ENCODE measurements at regions not wholly inside any gene's neighbourhood (a gene's known extent, or its start where the extent isn't known, plus 50 kb on each side); places are given as distances from the start of the nearest gene placed in this dataset.

GRCh38 chr6:135640449-135641111, 143.0 kb upstream of the AHI1 start:
- H3F3A ChIP-seq (ENCODE audit: insufficient read depth, low read length) = no peaks in the 10 kb centered on the region
- H3K36me3 ChIP-seq (replicated peaks; ENCODE audit: insufficient read depth, low read length) = no peaks in the 10 kb centered on the region
- H4K20me1 ChIP-seq (ENCODE audit: insufficient read depth, low read length) = no peaks in the 10 kb centered on the region
- TF ChIP-seq CTCF (IDR thresholded peaks at IDR 0.05; ENCODE audit: low read length) (no peak), EZH2 (optimal IDR thresholded peaks at IDR 0.05; ENCODE audit: low read depth, low read length) (no peak), EZH2phosphoT487 (IDR thresholded peaks at IDR 0.05; ENCODE audit: low read length) (no peak)
- no peak overlapping the region for H3K9ac ChIP-seq (ENCODE audit: low read length)
- no peaks in the 10 kb centered on the region for H3K79me2 ChIP-seq (ENCODE audit: low read length)
- no peak overlapping the region for H3K27ac ChIP-seq (ENCODE audit: low read length)
- no peaks in the 10 kb centered on the region for H3K4me1 ChIP-seq (ENCODE audit: low read length)
- H3K9me3 ChIP-seq (replicated peaks; ENCODE audit: insufficient read depth, low read length) = no peaks in the 10 kb centered on the region
- no peak overlapping the region for H3K4me3 ChIP-seq (ENCODE audit: low read length)
- H3K9me2 ChIP-seq (replicated peaks; ENCODE audit: insufficient read depth, low read length) = no peaks in the 10 kb centered on the region
- H3K27me3 ChIP-seq (replicated peaks; ENCODE audit: insufficient read depth, low read length) = no peaks in the 10 kb centered on the region
- H3K4me2 ChIP-seq (ENCODE audit: low read depth, low read length) = no peak overlapping the region
- no peak overlapping the region for H2AFZ ChIP-seq (ENCODE audit: low read length)
- no peak for DNase-seq

GRCh38 chr6:135642912-135643311, 145.4 kb upstream of the AHI1 start:
- no peak for DNase-seq
- Histone ChIP-seq H3K9ac (ENCODE audit: low read length) (no peak overlapping the region), H3K36me3 (replicated peaks; ENCODE audit: insufficient read depth, low read length) (no peaks in the 10 kb centered on the region), H3K9me3 (replicated peaks; ENCODE audit: insufficient read depth, low read length) (no peaks in the 10 kb centered on the region), H3K4me2 (ENCODE audit: low read depth, low read length) (no peak overlapping the region), H2AFZ (ENCODE audit: low read length) (no peak overlapping the region), H3K27ac (ENCODE audit: low read length) (no peak overlapping the region), H3K27me3 (replicated peaks; ENCODE audit: insufficient read depth, low read length) (no peaks in the 10 kb centered on the region), H3K9me2 (replicated peaks; ENCODE audit: insufficient read depth, low read length) (no peaks in the 10 kb centered on the region), H3K4me1 (ENCODE audit: low read length) (no peaks in the 10 kb centered on the region), H3K79me2 (ENCODE audit: low read length) (no peaks in the 10 kb centered on the region), H4K20me1 (ENCODE audit: insufficient read depth, low read length) (no peaks in the 10 kb centered on the region), H3F3A (ENCODE audit: insufficient read depth, low read length) (no peaks in the 10 kb centered on the region), H3K4me3 (ENCODE audit: low read length) (no peak overlapping the region)
- TF ChIP-seq EZH2phosphoT487 (IDR thresholded peaks at IDR 0.05; ENCODE audit: low read length) = no peak

- Histone ChIP-seq H3K4me1 (ENCODE audit: low read length) (no peaks in the 10 kb centered on the region), H3K4me2 (ENCODE audit: low read depth, low read length) (no peak overlapping the region), H3K4me3 (ENCODE audit: low read length) (no peak overlapping the region), H3K79me2 (ENCODE audit: low read length) (no peaks in the 10 kb centered on the region), H3F3A (ENCODE audit: insufficient read depth, low read length) (no peaks in the 10 kb centered on the region), H3K9ac (ENCODE audit: low read length) (no peak overlapping the region), H3K27ac (ENCODE audit: low read length) (no peak overlapping the region), H3K27me3 (replicated peaks; ENCODE audit: insufficient read depth, low read length) (peaks cover 2% of the 10 kb centered on the region; the same call in 1 of the 2 replicates), H2AFZ (ENCODE audit: low read length) (no peak overlapping the region), H3K36me3 (replicated peaks; ENCODE audit: insufficient read depth, low read length) (no peaks in the 10 kb centered on the region), H4K20me1 (ENCODE audit: insufficient read depth, low read length) (no peaks in the 10 kb centered on the region), H3K9me2 (replicated peaks; ENCODE audit: insufficient read depth, low read length) (no peaks in the 10 kb centered on the region), H3K9me3 (replicated peaks; ENCODE audit: insufficient read depth, low read length) (no peaks in the 10 kb centered on the region)
- no peak for DNase-seq
- TF ChIP-seq EZH2phosphoT487 (IDR thresholded peaks at IDR 0.05; ENCODE audit: low read length) = no peak
- TF ChIP-seq EZH2 (optimal IDR thresholded peaks at IDR 0.05; ENCODE audit: low read depth, low read length) = no peak
- TF ChIP-seq CTCF (IDR thresholded peaks at IDR 0.05; ENCODE audit: low read length) = no peak
Measured at GRCh38 chr6:135644394-135644793, 146.9 kb upstream of the AHI1 start.

- Histone ChIP-seq H3K27ac (ENCODE audit: low read length) (no peak overlapping the region), H3K27me3 (replicated peaks; ENCODE audit: insufficient read depth, low read length) (peaks cover 16% of the 10 kb centered on the region; the same call in 1 of the 2 replicates), H3K9ac (ENCODE audit: low read length) (no peak overlapping the region), H3K4me2 (ENCODE audit: low read depth, low read length) (no peak overlapping the region), H3F3A (ENCODE audit: insufficient read depth, low read length) (no peaks in the 10 kb centered on the region), H3K4me3 (ENCODE audit: low read length) (no peak overlapping the region), H3K9me2 (replicated peaks; ENCODE audit: insufficient read depth, low read length) (no peaks in the 10 kb centered on the region), H3K4me1 (ENCODE audit: low read length) (peaks cover 4% of the 10 kb centered on the region; the same call in 1 of the 2 replicates), H2AFZ (ENCODE audit: low read length) (no peak overlapping the region), H3K9me3 (replicated peaks; ENCODE audit: insufficient read depth, low read length) (no peaks in the 10 kb centered on the region), H4K20me1 (ENCODE audit: insufficient read depth, low read length) (no peaks in the 10 kb centered on the region), H3K79me2 (ENCODE audit: low read length) (no peaks in the 10 kb centered on the region), H3K36me3 (replicated peaks; ENCODE audit: insufficient read depth, low read length) (no peaks in the 10 kb centered on the region)
- TF ChIP-seq EZH2 (optimal IDR thresholded peaks at IDR 0.05; ENCODE audit: low read depth, low read length) (no peak), CTCF (IDR thresholded peaks at IDR 0.05; ENCODE audit: low read length) (no peak), EZH2phosphoT487 (IDR thresholded peaks at IDR 0.05; ENCODE audit: low read length) (no peak)
- DNase-seq = no peak
Measured at GRCh38 chr6:135647521-135647920, 150.0 kb upstream of the AHI1 start.
